NK-92 (cell line): ENCODE measurements at regions not wholly inside any gene's neighbourhood (a gene's known extent, or its start where the extent isn't known, plus 50 kb on each side); places are given as distances from the start of the nearest gene placed in this dataset.

ENCODE experiments used
- DNase-seq: peaks from one replicate; lab custom pipeline; 2025; ENCODE audit not compliant: unreplicated experiment; lab: John Stamatoyannopoulos, UW

- DNase-seq = no peak
Measured at GRCh38 chr2:122213312-122213711, 457.9 kb downstream of the TSN start.

GRCh38 chr2:122216071-122216470 lies 460.6 kb downstream of the TSN start:
- DNase-seq = no peak

GRCh38 chr2:122216901-122217300 lies 461.4 kb downstream of the TSN start:
- no peak for DNase-seq

- DNase-seq = no peak
Measured at GRCh38 chr2:122218596-122218995, 463.1 kb downstream of the TSN start.

GRCh38 chr2:122219504-122219903 lies 464.1 kb downstream of the TSN start:
- DNase-seq = no peak

- DNase-seq = no peak
Measured at GRCh38 chr2:122221665-122222064, 466.2 kb downstream of the TSN start.

GRCh38 chr2:122231296-122231695 lies 475.8 kb downstream of the TSN start:
- DNase-seq = no peak

- no peak for DNase-seq
Measured at GRCh38 chr2:122233372-122233771, 477.9 kb downstream of the TSN start.

- DNase-seq = no peak
Measured at GRCh38 chr2:122236152-122236874, 480.9 kb downstream of the TSN start.

GRCh38 chr2:122236925-122237324 lies 481.5 kb downstream of the TSN start:
- DNase-seq = no peak

- DNase-seq = no peak
Measured at GRCh38 chr2:122237450-122237849, 482.0 kb downstream of the TSN start.

GRCh38 chr2:122238006-122238559 lies 482.6 kb downstream of the TSN start:
- DNase-seq = no peak

- no peak for DNase-seq
Measured at GRCh38 chr2:122239440-122239839, 484.0 kb downstream of the TSN start.

- no peak for DNase-seq
Measured at GRCh38 chr2:122244598-122245229, 489.3 kb downstream of the TSN start.

- no peak for DNase-seq
Measured at GRCh38 chr2:122249673-122250072, 494.2 kb downstream of the TSN start.

- DNase-seq = no peak
Measured at GRCh38 chr2:122251158-122251557, 495.7 kb downstream of the TSN start.

- no peak for DNase-seq
Measured at GRCh38 chr2:122251566-122251965, 496.1 kb downstream of the TSN start.

- DNase-seq = no peak
Measured at GRCh38 chr2:122255924-122256323, 500.5 kb downstream of the TSN start.

GRCh38 chr2:122261911-122262310 lies 506.5 kb downstream of the TSN start:
- no peak for DNase-seq

GRCh38 chr2:122263746-122264145 lies 508.3 kb downstream of the TSN start:
- no peak for DNase-seq

GRCh38 chr2:122266636-122267035 lies 511.2 kb downstream of the TSN start:
- no peak for DNase-seq

- no peak for DNase-seq
Measured at GRCh38 chr2:122267947-122268346, 512.5 kb downstream of the TSN start.
